Calu3 (cell line): ENCODE measurements at regions not wholly inside any gene's neighbourhood (a gene's known extent, or its start where the extent isn't known, plus 50 kb on each side); places are given as distances from the start of the nearest gene placed in this dataset.

ENCODE experiments used
- BruUV-seq: library from RNA; stranded (reverse); fragments of 400-500 nt; replicated peaks from 2 replicates; lab custom pipeline; 2021; lab: Mats Ljungman, UMichigan
- CTCF ChIA-PET: fragments of 300-600 bp; sonication (Branson Sonifier 250); formaldehyde crosslinking; loops from one replicate; lab custom pipeline; 2022; ENCODE audit warnings: antibody characterized with exemption; lab: Charles Lee
- DNase-seq: peaks from one replicate; pipeline ENCODE4 v3.0.0; 2022
- H3K27ac Mint-ChIP-seq: one replicate; pipeline ENCODE4 v1.8.0; 2022; ENCODE audit warnings: mixed read lengths; ENCODE audit not compliant: unreplicated experiment
- H3K27me3 Mint-ChIP-seq: one replicate; pipeline ENCODE4 v1.8.0; 2022; ENCODE audit warnings: mixed read lengths; ENCODE audit not compliant: unreplicated experiment
- H3K36me3 Mint-ChIP-seq: one replicate; pipeline ENCODE4 v1.8.0; 2022; ENCODE audit warnings: mild to moderate bottlenecking, moderate library complexity, mixed read lengths; ENCODE audit not compliant: insufficient read depth, unreplicated experiment
- H3K4me1 Mint-ChIP-seq: one replicate; pipeline ENCODE4 v1.8.0; 2022; ENCODE audit warnings: mild to moderate bottlenecking, low read depth, mixed read lengths; ENCODE audit not compliant: unreplicated experiment
- H3K4me3 Mint-ChIP-seq: one replicate; pipeline ENCODE4 v1.8.0; 2022; ENCODE audit warnings: mild to moderate bottlenecking, low read depth, moderate library complexity, mixed read lengths; ENCODE audit not compliant: unreplicated experiment
- H3K9me3 Mint-ChIP-seq: one replicate; pipeline ENCODE4 v1.8.0; 2022; ENCODE audit warnings: low read depth, mixed read lengths; ENCODE audit not compliant: unreplicated experiment
- CTCF ChIP-seq: fragments of 200-600 bp; IDR thresholded peaks from one replicate; pipeline ENCODE4 v1.8.0; 2022; ENCODE audit warnings: antibody characterized with exemption; ENCODE audit not compliant: unreplicated experiment
- intact Hi-C: fragments of 100-400 bp; cut with micrococcal nuclease; formaldehyde crosslinking; loops from one replicate; pipeline ENCODE4 v1.10.0; 2022; ENCODE audit not compliant: unreplicated experiment

- CTCF ChIA-PET = no interaction called here
- no peak for DNase-seq
- Mint-ChIP-seq H3K36me3 (no peaks in the 10 kb centered on the region), H3K9me3 (no peaks in the 10 kb centered on the region), H3K27me3 (no peaks in the 10 kb centered on the region), H3K4me3 (no peak overlapping the region), H3K4me1 (peaks cover 9% of the 10 kb centered on the region), H3K27ac (no peak overlapping the region)
- no peak for TF ChIP-seq CTCF
- intact Hi-C loops = no loop called here
- BruUV-seq = no TSS peak
These were observed 244.2 kb upstream of the DAB2 start for GRCh38 chr5:39668980-39669379.

GRCh38 chr5:39665328-39665727 lies 240.5 kb upstream of the DAB2 start:
- no peaks in the 10 kb centered on the region for H3K36me3 Mint-ChIP-seq
- peaks cover 13% of the 10 kb centered on the region for H3K4me1 Mint-ChIP-seq
- no peak for TF ChIP-seq CTCF
- H3K27me3 Mint-ChIP-seq = no peaks in the 10 kb centered on the region
- H3K9me3 Mint-ChIP-seq = no peaks in the 10 kb centered on the region
- CTCF ChIA-PET = no interaction called here
- no TSS peak for BruUV-seq
- intact Hi-C loops = no loop called here
- H3K27ac Mint-ChIP-seq = no peak overlapping the region
- DNase-seq = no peak
- no peak overlapping the region for H3K4me3 Mint-ChIP-seq

DNA sequence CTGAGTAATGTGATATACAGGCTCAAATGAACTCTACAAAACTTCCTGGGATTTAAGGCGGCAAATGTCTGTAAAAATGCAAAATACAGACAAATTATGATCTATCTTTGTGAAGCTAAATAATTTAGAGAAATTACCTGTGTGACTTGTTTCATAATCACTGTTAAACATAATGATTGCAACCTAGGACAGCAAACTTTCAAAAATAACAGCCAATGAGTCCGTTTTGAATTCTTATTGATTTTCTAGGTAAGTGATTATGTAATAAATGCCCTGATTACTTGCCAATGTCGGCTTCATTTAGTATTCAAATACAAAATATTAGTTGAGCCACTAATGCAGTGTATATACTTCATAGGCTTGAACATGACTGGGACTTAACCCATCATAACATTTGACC lies 238.2 kb upstream of the DAB2 start:
- CTCF ChIA-PET = no interaction called here
- BruUV-seq = no TSS peak
- H3K9me3 Mint-ChIP-seq = no peaks in the 10 kb centered on the region

DNA sequence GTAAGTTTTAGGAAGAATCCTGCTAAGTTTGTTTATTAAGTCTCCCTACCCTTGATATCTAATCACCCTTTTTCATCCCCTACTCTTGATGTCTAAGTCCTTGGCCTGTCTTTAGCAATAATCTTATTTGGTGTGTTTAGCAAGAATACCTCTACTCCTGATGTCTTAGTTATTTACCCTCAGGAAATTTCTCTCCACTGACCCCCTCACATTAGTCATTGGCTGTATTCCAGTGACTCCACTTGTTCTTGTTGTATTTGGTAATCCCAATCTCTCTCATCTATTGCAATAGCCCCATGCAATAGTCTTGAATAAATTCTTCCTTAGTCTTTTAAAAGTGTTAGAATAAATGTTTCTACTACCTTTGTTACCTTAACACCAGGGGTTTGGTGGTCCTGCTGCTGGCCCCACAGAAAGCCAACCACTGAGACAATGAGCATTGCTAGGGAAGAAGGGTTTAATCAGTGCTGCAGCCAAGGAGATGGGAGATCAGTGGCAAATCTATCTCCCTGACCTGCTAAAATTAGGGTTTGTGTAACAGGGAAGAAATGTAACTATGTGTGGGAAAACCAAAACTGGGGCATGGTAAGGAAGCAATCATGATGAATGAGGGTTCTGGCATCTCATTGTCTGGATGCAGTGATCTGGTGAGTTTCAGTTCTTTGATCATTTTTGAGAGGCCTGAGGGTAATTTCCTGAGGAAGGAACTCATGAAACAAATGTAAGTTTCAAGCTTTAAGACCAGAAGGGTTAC lies 236.4 kb upstream of the DAB2 start:
- BruUV-seq = no TSS peak
- CTCF ChIA-PET = no interaction called here
- intact Hi-C loops = no loop called here
- no peaks in the 10 kb centered on the region for H3K9me3 Mint-ChIP-seq
- no peak for DNase-seq
- H3K27me3 Mint-ChIP-seq = no peaks in the 10 kb centered on the region
- H3K27ac Mint-ChIP-seq = no peak overlapping the region
- no peaks in the 10 kb centered on the region for H3K36me3 Mint-ChIP-seq
- TF ChIP-seq CTCF = no peak
- peaks cover 26% of the 10 kb centered on the region for H3K4me1 Mint-ChIP-seq
- H3K4me3 Mint-ChIP-seq = no peak overlapping the region

More for the DNA sequence above, 238.2 kb upstream of the DAB2 start:
- Mint-ChIP-seq H3K4me1 (peaks cover 18% of the 10 kb centered on the region), H3K36me3 (no peaks in the 10 kb centered on the region), H3K27ac (no peak overlapping the region), H3K27me3 (no peaks in the 10 kb centered on the region), H3K4me3 (no peak overlapping the region)
- DNase-seq = no peak
- intact Hi-C loops = no loop called here
- TF ChIP-seq CTCF = no peak
